Heart left ventricle (tissue), 16 donors: ENCODE measurements at regions not wholly inside any gene's neighbourhood (a gene's known extent, or its start where the extent isn't known, plus 50 kb on each side); places are given as distances from the start of the nearest gene placed in this dataset.

Source experiments
- ATAC-seq, 4 donors: fragments of 200-7000 bp; cut with Tn5 transposase; one replicate each; pipeline ENCODE4 v1.9.1; 2020 to 2022; ENCODE audit warnings: moderate library complexity in 4 of 4, mild to moderate bottlenecking in 3 of 4, moderate number of reproducible peaks in 1 of 4
- DNase-seq, 5 donors: peaks; one replicate each; pipeline ENCODE4 v3.0.0-alpha.2; 2020
- H3K27ac ChIP-seq, 12 donors: fragments of 200-600 bp; sonication (generic) in 4 of 12; one replicate each; pipeline versions ENCODE4 v1.5.0 to v1.8.0; 2016 to 2022; ENCODE audit warnings: mild to moderate bottlenecking in 2 of 12
- H3K27me3 ChIP-seq, 9 donors: fragments of 200-600 bp; sonication (generic) in 2 of 9; one replicate each; pipeline versions ENCODE4 v1.5.1 to v1.8.0; 2016 to 2022; ENCODE audit warnings: mild to moderate bottlenecking in 3 of 9
- H3K36me3 ChIP-seq, 9 donors: fragments of 200-600 bp; sonication (generic) in 2 of 9; one replicate each; pipeline versions ENCODE4 v1.5.0 to v1.8.0; 2018 to 2022; ENCODE audit warnings: mild to moderate bottlenecking in 2 of 9
- H3K4me1 ChIP-seq, 12 donors: fragments of 200-600 bp; sonication (generic) in 4 of 12; one replicate each; pipeline versions ENCODE4 v1.5.0 to v1.8.0; 2016 to 2022; ENCODE audit warnings: mild to moderate bottlenecking in 3 of 12
- H3K4me3 ChIP-seq, 12 donors: fragments of 200-600 bp; sonication (generic) in 4 of 12; one replicate each; pipeline versions ENCODE4 v1.5.0 to v1.8.0; 2017 to 2022; ENCODE audit warnings: mild to moderate bottlenecking in 9 of 12, moderate library complexity in 4 of 12
- H3K9me3 ChIP-seq, 12 donors: fragments of 200-600 bp; sonication (generic) in 4 of 12; one replicate each; pipeline versions ENCODE4 v1.5.0 to v1.8.0; 2016 to 2022; ENCODE audit warnings: mild to moderate bottlenecking in 1 of 12
- CTCF ChIP-seq, 12 donors: fragments of 200-600 bp; sonication (generic) in 4 of 12; IDR thresholded peaks; one replicate each; pipeline versions ENCODE4 v1.5.0 to v1.8.0; 2018 to 2022; ENCODE audit warnings: antibody characterized with exemption in 12 of 12, mild to moderate bottlenecking in 5 of 12
- POLR2A ChIP-seq, 2 donors: fragments of 450-650 bp; IDR thresholded peaks; one replicate each; pipeline ENCODE4 v1.6.1; 2017; ENCODE audit warnings: antibody characterized with exemption in 2 of 2, mild to moderate bottlenecking in 2 of 2, moderate library complexity in 2 of 2
- WGBS, 4 donors: extraction: QIAGEN DNeasy Blood & Tissue Kit in 2 of 4; methylation state at CpG; one replicate each; pipeline versions ENCODE4 v1.1.5 to v1.1.7; 2013 to 2018; 5-methylcytosine and 5-hydroxymethylcytosine counted together
- intact Hi-C, 10 donors: fragments of 100-400 bp; cut with DNase I; formaldehyde crosslinking; loops; one replicate each; pipeline versions ENCODE4 v1.11.1 to v1.14.2; 2022
- donor health status: ischemic (EF 13 %, LVEDD 7.1; RV severe dilation, severe dysfunction).
- donor health status: healthy with polysubstance abuse.
- donor health status: DM: no; HTN: yes; CAD: no.
- donor health status: DM: no; HTN: no; CAD: no.
- donor health status: ischemic (EF 25% LVEDD 6.9; RV normal size, moderate dysfunction).
- donor health status: ischemic (EF 25% LVEDD 5.7; RV mildly dilated, moderate dysfunction).
- donor health status: healthy.
- donor health status: DM: yes; HTN: yes; CAD: no.
- donor health status: ischemic (EF 35%, LVEDD 5.7; RV mildly dilated, moderate dysfunction).
- donor health status: nonischemic (EF 11% LVEDD 7.7; RV severe dilation, severe dysfunction).
- donor health status: DM: yes; HTN: yes; CAD: no.
- donor health status: PGD.
- donor health status: ischemic (EF 29% LVEDD 5.4; RV normal size, mild dysfunction).
- donor health status: nonischemic (EF 23%, LVEDD 6.1; RV moderate dilation, normal function).

- no peaks in the 10 kb centered on the region for H3K27me3 ChIP-seq
- intact Hi-C loops = loop anchor here in 1 of 10 donors (5.0 kb wide), 1 partner anchor 39 kb away; no protein-coding TSS in a partner anchor
Observed at GRCh38 chr9:3576328-3576727, 50.5 kb upstream of the RFX3 start.

GRCh38 chr9:3575821-3576220 is 50.0 kb upstream of the RFX3 start:
- H3K4me3 ChIP-seq = no peak overlapping the region
- TF ChIP-seq CTCF (IDR thresholded peaks at IDR 0.05) (no peak), POLR2A (IDR thresholded peaks at IDR 0.05) (no peak)
- H3K4me1 ChIP-seq = peaks cover 0 to 5% (median 0%) of the 10 kb centered on the region in 12 donors
- DNase-seq (no peak), ATAC-seq (no peak)
- 91 to 94% (median 93%) methylated on average over 3 of the region's 3 CpGs for WGBS, 4 donors
- no peaks in the 10 kb centered on the region for H3K27me3 ChIP-seq
- H3K27ac ChIP-seq = no peak overlapping the region
- peaks cover 0 to 19% (median 5%) of the 10 kb centered on the region in 12 donors for H3K9me3 ChIP-seq
- H3K36me3 ChIP-seq = no peaks in the 10 kb centered on the region
- intact Hi-C loops = loop anchor here in 1 of 10 donors (5.0 kb wide), 1 partner anchor 39 kb away; no protein-coding TSS in a partner anchor

More at GRCh38 chr9:3576328-3576727, 50.5 kb upstream of the RFX3 start:
- H3K9me3 ChIP-seq = peaks cover 0 to 24% (median 7%) of the 10 kb centered on the region in 12 donors
- DNase-seq (no peak), ATAC-seq (peak in 2 of 4 donors; percentile 22 to 36)
- TF ChIP-seq POLR2A (IDR thresholded peaks at IDR 0.05) = no peak
- TF ChIP-seq CTCF (IDR thresholded peaks at IDR 0.05) = no peak
- no peak overlapping the region for H3K27ac ChIP-seq
- H3K36me3 ChIP-seq = no peaks in the 10 kb centered on the region
- no peak overlapping the region for H3K4me3 ChIP-seq
- 64 to 72% (median 69%) methylated on average over 7 of the region's 7 CpGs for WGBS, 4 donors
- H3K4me1 ChIP-seq = peaks cover 0 to 5% (median 0%) of the 10 kb centered on the region in 12 donors
